ENCODE measurements at regions not wholly inside any gene's neighbourhood (a gene's known extent, or its start where the extent isn't known, plus 50 kb on each side); places are given as distances from the start of the nearest gene placed in this dataset.

GRCh38 chr18:33517950-33518349 lies 60.1 kb upstream of the ASXL3 start:
- no peak for TF ChIP-seq CTCF (IDR thresholded peaks at IDR 0.05)

GRCh38 chr18:33513027-33513426 lies 65.0 kb upstream of the ASXL3 start:
- TF ChIP-seq CTCF (IDR thresholded peaks at IDR 0.05) = no peak

GRCh38 chr18:33507019-33507418 lies 66.5 kb upstream of the CCDC178 start:
- no peak for TF ChIP-seq CTCF (IDR thresholded peaks at IDR 0.05)

- no peak for TF ChIP-seq CTCF (IDR thresholded peaks at IDR 0.05)
These were observed 65.3 kb upstream of the CCDC178 start for GRCh38 chr18:33505798-33506197.

- no peak for TF ChIP-seq CTCF (IDR thresholded peaks at IDR 0.05)
These were observed 64.8 kb upstream of the CCDC178 start for GRCh38 chr18:33505297-33505696.

GRCh38 chr18:33495278-33495677 lies 54.8 kb upstream of the CCDC178 start:
- TF ChIP-seq CTCF (IDR thresholded peaks at IDR 0.05) = peak; percentile 67

All from LNCAP (cell line).